H1 (cell line): ENCODE measurements at regions not wholly inside any gene's neighbourhood (a gene's known extent, or its start where the extent isn't known, plus 50 kb on each side); places are given as distances from the start of the nearest gene placed in this dataset.

Source experiments
- CTCF ChIA-PET: fragments of 300-600 bp; sonication (Branson Sonifier 250); formaldehyde crosslinking; loops from one replicate; lab custom pipeline; 2021; ENCODE audit not compliant: partially characterized antibody; lab: Charles Lee
- POLR2A ChIA-PET: fragments of 300-600 bp; sonication (Branson Sonifier 250); formaldehyde crosslinking; loops from one replicate; lab custom pipeline; 2021; ENCODE audit warnings: inconsistent platforms; ENCODE audit not compliant: partially characterized antibody; lab: Charles Lee
- DNase-seq, 2 experiments: peaks; one replicate each; pipeline versions ENCODE4 v3.0.0 to v3.0.0-alpha.2; 2010 to 2022; ENCODE audit warnings: low spot score in 2 of 2, low read depth in 1 of 2, mixed read lengths in 1 of 2
- FAIRE-seq: peaks from 2 replicates; lab custom pipeline; 2011; peaks lifted over from hg19 to GRCh38; lab: Jason Lieb, UNC
- H2AFZ ChIP-seq: 2 replicates; pipeline ENCODE4 v1.8.1; 2012; ENCODE audit warnings: low read length, inconsistent platforms
- H2AK5ac ChIP-seq: 2 replicates; pipeline ENCODE4 v1.6.1; 2013; ENCODE audit warnings: low read depth, low read length
- H2BK120ac ChIP-seq: replicated peaks from 2 replicates; pipeline ENCODE3; 2013; ENCODE audit warnings: low read depth, low read length, inconsistent platforms
- H2BK12ac ChIP-seq: 2 replicates; pipeline ENCODE4 v1.6.1; 2013; ENCODE audit warnings: low read depth, low read length
- H2BK15ac ChIP-seq: 2 replicates; pipeline ENCODE4 v1.6.1; 2013; ENCODE audit warnings: low read length
- H2BK20ac ChIP-seq: 2 replicates; pipeline ENCODE4 v1.6.1; 2013; ENCODE audit warnings: low read length
- H2BK5ac ChIP-seq: 2 replicates; pipeline ENCODE4 v1.6.1; 2013; ENCODE audit warnings: low read depth, low read length
- H3K14ac ChIP-seq: 2 replicates; pipeline ENCODE4 v1.6.1; 2013; ENCODE audit warnings: inconsistent platforms; ENCODE audit not compliant: insufficient read length
- H3K18ac ChIP-seq: 2 replicates; pipeline ENCODE4 v1.6.1; 2013; ENCODE audit warnings: low read length; ENCODE audit errors: extremely low read depth
- H3K23ac ChIP-seq: 2 replicates; pipeline ENCODE4 v1.6.1; 2013; ENCODE audit warnings: inconsistent platforms; ENCODE audit not compliant: insufficient read length
- H3K23me2 ChIP-seq: 2 replicates; pipeline ENCODE4 v1.6.1; 2013; ENCODE audit warnings: low read depth, low read length
- H3K27ac ChIP-seq: 2 replicates; pipeline ENCODE4 v1.6.1; 2011; ENCODE audit warnings: low read depth, low read length, inconsistent platforms
- H3K27me3 ChIP-seq, 4 experiments: replicated peaks in 1 of 4; 1 replicate in 1 of 4; 2 replicates in 3 of 4; pipeline versions ENCODE4 v1.6.1 to v1.8.1; 2011 to 2013; ENCODE audit warnings: low read length in 3 of 4, mild to moderate bottlenecking in 3 of 4, inconsistent platforms in 2 of 4, mixed read lengths in 2 of 4, moderate library complexity in 1 of 4; ENCODE audit not compliant: control insufficient read depth in 3 of 4, insufficient read depth in 3 of 4; ENCODE audit errors: extremely low read depth in 1 of 4
- H3K36me3 ChIP-seq, 4 experiments: 2 replicates each; pipeline versions ENCODE4 v1.6.1 to v1.8.1; 2011 to 2013; ENCODE audit warnings: mild to moderate bottlenecking in 4 of 4, low read length in 3 of 4, moderate library complexity in 2 of 4, control low read depth in 1 of 4, inconsistent platforms in 1 of 4; ENCODE audit not compliant: insufficient read depth in 4 of 4, control insufficient read depth in 2 of 4
- H3K4ac ChIP-seq: replicated peaks from 2 replicates; pipeline ENCODE3; 2013; ENCODE audit warnings: low read length, low read depth, mixed read lengths, inconsistent platforms; ENCODE audit not compliant: insufficient read length
- H3K4me1 ChIP-seq, 4 experiments: replicated peaks in 1 of 4; 1 replicate in 1 of 4; 2 replicates in 3 of 4; pipeline versions ENCODE4 v1.6.1 to v1.8.1; 2011 to 2013; ENCODE audit warnings: low read length in 3 of 4, inconsistent platforms in 2 of 4, mixed read lengths in 1 of 4; ENCODE audit not compliant: insufficient read depth in 4 of 4, control insufficient read depth in 3 of 4
- H3K4me2 ChIP-seq, 2 experiments: 2 replicates each; pipeline versions ENCODE4 v1.6.1 to v1.8.1; 2011 to 2013; ENCODE audit warnings: low read depth in 2 of 2, low read length in 2 of 2, control low read depth in 1 of 2, inconsistent platforms in 1 of 2, mild to moderate bottlenecking in 1 of 2; ENCODE audit not compliant: insufficient read depth in 1 of 2
- H3K4me3 ChIP-seq, 4 experiments: fragments of 200-600, 300-600 bp in 1 of 4; sonication (generic), shearing (Covaris generic), sonication (Bioruptor Twin) in 1 of 4; 2 replicates each; pipeline versions ENCODE4 v1.5.1 to v1.8.1; 2011 to 2016; ENCODE audit warnings: low read length in 4 of 4, low read depth in 3 of 4, control low read depth in 2 of 4, inconsistent platforms in 2 of 4, mild to moderate bottlenecking in 2 of 4, mixed read lengths in 1 of 4, moderate library complexity in 1 of 4; ENCODE audit not compliant: insufficient read depth in 2 of 4; ENCODE audit errors: extremely low read depth in 1 of 4
- H3K56ac ChIP-seq: replicated peaks from 2 replicates; pipeline ENCODE3; 2013; ENCODE audit warnings: low read depth, mild to moderate bottlenecking, mixed read lengths, low read length, inconsistent platforms; ENCODE audit not compliant: insufficient read length
- H3K79me1 ChIP-seq: 2 replicates; pipeline ENCODE4 v1.6.1; 2013; ENCODE audit warnings: low read depth, low read length, control low read depth
- H3K79me2 ChIP-seq, 2 experiments: 2 replicates each; pipeline versions ENCODE4 v1.6.1 to v1.8.1; 2012 to 2013; ENCODE audit warnings: low read length in 2 of 2, mild to moderate bottlenecking in 2 of 2, inconsistent platforms in 1 of 2; ENCODE audit not compliant: insufficient read depth in 2 of 2, control insufficient read depth in 1 of 2
- H3K9ac ChIP-seq, 4 experiments: replicated peaks in 1 of 4; 1 replicate in 1 of 4; 2 replicates in 3 of 4; pipeline versions ENCODE4 v1.6.1 to v1.8.1; 2011 to 2013; ENCODE audit warnings: low read depth in 3 of 4, low read length in 3 of 4, control low read depth in 2 of 4, mild to moderate bottlenecking in 2 of 4, moderate library complexity in 2 of 4, inconsistent platforms in 1 of 4; ENCODE audit errors: extremely low read depth in 1 of 4
- H3K9me3 ChIP-seq, 2 experiments: 2 replicates each; pipeline versions ENCODE4 v1.6.1 to v1.8.1; 2012 to 2013; ENCODE audit warnings: mild to moderate bottlenecking in 2 of 2, moderate library complexity in 2 of 2, control low read depth in 1 of 2, inconsistent platforms in 1 of 2, low read depth in 1 of 2, low read length in 1 of 2, mixed read lengths in 1 of 2; ENCODE audit not compliant: insufficient read depth in 2 of 2
- H4K20me1 ChIP-seq, 2 experiments: replicated peaks in 1 of 2; 2 replicates each; pipeline versions ENCODE3 to v1.8.1; 2011 to 2013; ENCODE audit warnings: inconsistent platforms in 2 of 2, low read length in 2 of 2, mild to moderate bottlenecking in 1 of 2; ENCODE audit not compliant: insufficient read depth in 2 of 2, control insufficient read depth in 1 of 2
- H4K5ac ChIP-seq: 2 replicates; pipeline ENCODE4 v1.6.1; 2013; ENCODE audit warnings: low read length, low read depth, mixed read lengths, inconsistent platforms; ENCODE audit not compliant: insufficient read length
- H4K8ac ChIP-seq: 2 replicates; pipeline ENCODE4 v1.8.0; 2013; ENCODE audit warnings: mild to moderate bottlenecking, moderate library complexity, low read length, inconsistent platforms; ENCODE audit not compliant: insufficient read depth; ENCODE audit errors: extremely low read depth
- H4K91ac ChIP-seq: replicated peaks from 2 replicates; pipeline ENCODE3; 2013; ENCODE audit warnings: low read length, mixed read lengths, inconsistent platforms; ENCODE audit not compliant: insufficient read length
- HDAC2 ChIP-seq, 2 experiments: fragments of 300-600 bp in 1 of 2; sonication (generic) in 1 of 2; IDR thresholded peaks; 2 replicates each; pipeline ENCODE4 v1.6.1; 2011 to 2012; ENCODE audit warnings: low read depth in 2 of 2, low read length in 2 of 2, mild to moderate bottlenecking in 2 of 2, moderate library complexity in 2 of 2, borderline replicate concordance in 1 of 2, inconsistent platforms in 1 of 2
- JUND ChIP-seq: IDR thresholded peaks from 2 replicates; pipeline ENCODE4 v1.6.1; 2011; ENCODE audit warnings: mild to moderate bottlenecking, improper control_type of control experiment, low read length
- RBBP5 ChIP-seq: IDR thresholded peaks from 2 replicates; pipeline ENCODE4 v1.7.1; 2012; ENCODE audit warnings: low read depth, mild to moderate bottlenecking, inconsistent platforms, low read length, moderate library complexity, borderline replicate concordance
- SIN3A ChIP-seq, 2 experiments: IDR thresholded peaks in 1 of 2; conservative IDR thresholded peaks in 1 of 2; 2 replicates each; pipeline ENCODE4 v1.6.1; 2011 to 2012; ENCODE audit warnings: low read length in 2 of 2, improper control_type of control experiment in 1 of 2, low read depth in 1 of 2, mild to moderate bottlenecking in 1 of 2
- SIRT6 ChIP-seq: IDR thresholded peaks from one replicate; pipeline ENCODE4 v1.7.1; 2012; ENCODE audit warnings: low read length, inconsistent platforms
- WGBS, 2 experiments: shearing (Covaris generic) in 1 of 2; methylation state at CpG; one replicate each; pipeline versions ENCODE4 v1.1.6 to v1.1.7; 2013 to 2015; ENCODE audit warnings: low lambda C conversion rate in 2 of 2, mixed read lengths in 2 of 2, inconsistent platforms in 1 of 2, low coverage in 1 of 2, missing lambda C conversion rate in 1 of 2; ENCODE audit not compliant: insufficient replicate concordance in 2 of 2, insufficient coverage in 1 of 2, insufficient read length in 1 of 2; ENCODE audit errors: extremely low coverage in 1 of 2, missing lambda C conversion rate in 1 of 2; 5-methylcytosine and 5-hydroxymethylcytosine counted together
- TF ChIP-seq, protein P1 (sequence below): IDR thresholded peaks from 2 replicates; pipeline ENCODE4 v1.6.1; 2012; ENCODE audit warnings: low read length, inconsistent platforms

DNA sequence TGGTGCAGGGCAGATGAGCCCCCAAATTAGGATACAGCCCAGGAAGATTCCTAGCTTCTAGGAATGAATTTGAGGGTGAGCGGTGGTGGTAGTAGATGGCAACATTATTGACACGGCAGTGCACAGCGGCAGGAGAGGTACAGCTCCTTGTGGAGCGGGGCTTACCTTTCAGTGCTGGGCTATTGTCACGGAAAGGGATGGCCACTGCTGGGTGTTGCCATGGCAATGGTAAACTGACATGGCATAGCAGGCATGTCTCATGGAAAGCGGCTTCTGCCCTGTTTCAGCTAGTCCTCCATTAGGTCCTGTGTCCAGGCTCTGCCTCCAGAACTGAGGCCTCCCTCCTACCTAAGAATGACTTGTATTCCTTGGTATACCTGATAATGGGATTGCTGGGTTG, 81.8 kb upstream of the WDR1 start:
- no peak overlapping the region for H3K4me2 ChIP-seq
- no peaks in the 10 kb centered on the region for H3K27me3 ChIP-seq
- no peak for DNase-seq
- H4K8ac ChIP-seq, result no peak overlapping the region
- TF ChIP-seq HDAC2 (IDR thresholded peaks at IDR 0.05; ENCODE audit: borderline replicate concordance in 1 of 2, low read depth in 2 of 2, low read length in 2 of 2) (no peak), RBBP5 (no peak), SIN3A (conservative IDR thresholded peaks at IDR 0.05 in 1 of 2, IDR thresholded peaks at IDR 0.05 in 1 of 2; ENCODE audit: low read depth in 1 of 2, low read length in 2 of 2) (no peak), JUND (no peak), SIRT6 (no peak)
- TF ChIP-seq, protein P1, sequence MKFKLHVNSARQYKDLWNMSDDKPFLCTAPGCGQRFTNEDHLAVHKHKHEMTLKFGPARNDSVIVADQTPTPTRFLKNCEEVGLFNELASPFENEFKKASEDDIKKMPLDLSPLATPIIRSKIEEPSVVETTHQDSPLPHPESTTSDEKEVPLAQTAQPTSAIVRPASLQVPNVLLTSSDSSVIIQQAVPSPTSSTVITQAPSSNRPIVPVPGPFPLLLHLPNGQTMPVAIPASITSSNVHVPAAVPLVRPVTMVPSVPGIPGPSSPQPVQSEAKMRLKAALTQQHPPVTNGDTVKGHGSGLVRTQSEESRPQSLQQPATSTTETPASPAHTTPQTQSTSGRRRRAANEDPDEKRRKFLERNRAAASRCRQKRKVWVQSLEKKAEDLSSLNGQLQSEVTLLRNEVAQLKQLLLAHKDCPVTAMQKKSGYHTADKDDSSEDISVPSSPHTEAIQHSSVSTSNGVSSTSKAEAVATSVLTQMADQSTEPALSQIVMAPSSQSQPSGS, result no peak
- H2AK5ac ChIP-seq, result no peak overlapping the region
- 76% methylated on average over 6 of the region's 6 CpGs; no CpG with 5 or more reads in 1 of the 2 experiments for WGBS, 2 experiments
- no peak overlapping the region for H3K14ac ChIP-seq
- H2BK5ac ChIP-seq, result no peak overlapping the region
- H3K4ac ChIP-seq, result no peak overlapping the region
- no peaks in the 10 kb centered on the region for H3K79me1 ChIP-seq
- no peak overlapping the region for H3K9ac ChIP-seq
- no peak overlapping the region for H3K23ac ChIP-seq
- no peak overlapping the region for H3K4me3 ChIP-seq
- no peak overlapping the region for H2BK12ac ChIP-seq
- no peak overlapping the region for H3K56ac ChIP-seq
- H4K91ac ChIP-seq, result no peak overlapping the region
- H3K79me2 ChIP-seq, result no peaks in the 10 kb centered on the region
- H3K9me3 ChIP-seq, result no peaks in the 10 kb centered on the region
- ChIA-PET CTCF (interaction anchor here (0.7 to 2.5 kb wide), 9 partner anchors 11 to 354 kb away, joined by 3 to 8 read pairs (median 3); no protein-coding TSS in a partner anchor), POLR2A (interaction anchor here (1.1 kb wide), 1 partner anchor 81 kb away, joined by 5 read pairs; the partner anchor contains the start of gene WDR1)
- H3K23me2 ChIP-seq, result no peaks in the 10 kb centered on the region
- no peak overlapping the region for H2BK15ac ChIP-seq
- H3K27ac ChIP-seq, result no peak overlapping the region
- H3K18ac ChIP-seq, result no peak overlapping the region
- no peak for FAIRE-seq
- H2BK120ac ChIP-seq, result no peak overlapping the region
- H2BK20ac ChIP-seq, result no peak overlapping the region
- H4K5ac ChIP-seq, result no peak overlapping the region
- H3K4me1 ChIP-seq, result no peaks in the 10 kb centered on the region
- H4K20me1 ChIP-seq, result no peaks in the 10 kb centered on the region
- H3K36me3 ChIP-seq, result no peaks in the 10 kb centered on the region
- no peak overlapping the region for H2AFZ ChIP-seq
